Spinal cord (tissue), 9 donors: ENCODE measurements at regions not wholly inside any gene's neighbourhood (a gene's known extent, or its start where the extent isn't known, plus 50 kb on each side); places are given as distances from the start of the nearest gene placed in this dataset.

ENCODE experiments used
- DNase-seq, 6 donors: peaks; one replicate each; pipeline versions ENCODE4 v3.0.0 to v3.0.0-alpha.2; 2013 to 2015; ENCODE audit warnings: low spot score in 6 of 6, low read depth in 4 of 6
- H3K27ac ChIP-seq: one replicate; pipeline ENCODE4 v1.5.1; 2013; ENCODE audit warnings: low read depth, low read length, control low read depth
- H3K27me3 ChIP-seq: one replicate; pipeline ENCODE4 v1.6.1; 2013; ENCODE audit warnings: low read length; ENCODE audit not compliant: control insufficient read depth, insufficient read depth
- H3K36me3 ChIP-seq: one replicate; pipeline ENCODE4 v1.6.1; 2013; ENCODE audit warnings: low read length; ENCODE audit not compliant: control insufficient read depth, insufficient read depth
- H3K4me1 ChIP-seq: one replicate; pipeline ENCODE4 v1.6.1; 2013; ENCODE audit warnings: low read length; ENCODE audit not compliant: control insufficient read depth, insufficient read depth
- H3K4me3 ChIP-seq: one replicate; pipeline ENCODE4 v1.5.1; 2013; ENCODE audit warnings: low read depth, low read length, control low read depth
- H3K9me3 ChIP-seq: one replicate; pipeline ENCODE4 v1.6.1; 2013; ENCODE audit warnings: low read length; ENCODE audit not compliant: control insufficient read depth, insufficient read depth
- WGBS: methylation state at CpG from one replicate; pipeline ENCODE4 v1.1.5; 2013; ENCODE audit warnings: missing lambda C conversion rate; ENCODE audit not compliant: insufficient coverage; 5-methylcytosine and 5-hydroxymethylcytosine counted together
- donor health status: healthy.

DNA sequence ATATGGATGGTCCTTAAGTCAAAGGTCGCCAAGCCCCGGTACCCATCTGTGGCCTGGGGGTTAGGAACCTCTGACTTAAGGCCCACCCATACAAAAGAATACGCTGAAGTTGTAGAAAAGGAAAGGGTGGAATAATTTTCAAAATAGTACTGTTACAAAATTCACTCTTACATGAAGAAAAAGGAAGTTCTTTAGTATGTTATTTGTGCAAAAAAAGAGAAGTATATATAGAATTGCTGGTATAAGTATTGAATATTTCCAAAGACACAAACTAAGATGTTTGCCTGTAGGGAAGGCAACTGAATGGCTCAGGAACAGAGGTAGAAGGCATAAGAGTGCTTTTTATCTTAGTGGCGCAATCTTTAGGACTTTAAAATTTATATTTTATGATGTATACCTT, 78.7 kb downstream of the PRLHR start:
- H3K4me3 ChIP-seq: no peak overlapping the region
- 95% methylated on average over 2 of the region's 4 CpGs for WGBS
- no peaks in the 10 kb centered on the region for H3K27me3 ChIP-seq
- no peaks in the 10 kb centered on the region for H3K4me1 ChIP-seq
- DNase-seq: no peak
- peaks cover 4% of the 10 kb centered on the region for H3K9me3 ChIP-seq
- H3K36me3 ChIP-seq: no peaks in the 10 kb centered on the region
- H3K27ac ChIP-seq: no peak overlapping the region

DNA sequence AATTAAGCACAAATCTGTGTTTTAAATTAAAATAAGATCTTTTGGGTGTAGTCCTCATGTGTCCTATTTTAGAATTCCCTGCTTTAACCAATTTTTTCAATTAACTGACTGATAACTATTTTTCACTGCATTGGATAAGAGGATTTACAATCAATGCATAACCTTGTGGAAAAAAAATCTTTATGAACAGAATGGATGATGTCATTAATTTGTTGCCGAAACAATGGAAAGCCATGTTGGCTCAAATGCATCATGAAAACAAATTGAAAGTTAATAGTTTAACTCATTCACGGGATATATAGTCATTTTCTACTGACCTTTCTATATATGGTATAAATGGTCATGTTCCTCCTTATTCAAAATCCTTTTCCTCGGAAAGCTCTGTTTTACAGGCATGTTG, 82.3 kb downstream of the PRLHR start:
- Histone ChIP-seq H3K27ac (no peak overlapping the region), H3K4me1 (no peaks in the 10 kb centered on the region), H3K9me3 (peaks cover 4% of the 10 kb centered on the region), H3K4me3 (no peak overlapping the region), H3K36me3 (no peaks in the 10 kb centered on the region), H3K27me3 (no peaks in the 10 kb centered on the region)
- no CpG with 5 or more reads among the region's 3 CpGs for WGBS
- no peak for DNase-seq

DNA sequence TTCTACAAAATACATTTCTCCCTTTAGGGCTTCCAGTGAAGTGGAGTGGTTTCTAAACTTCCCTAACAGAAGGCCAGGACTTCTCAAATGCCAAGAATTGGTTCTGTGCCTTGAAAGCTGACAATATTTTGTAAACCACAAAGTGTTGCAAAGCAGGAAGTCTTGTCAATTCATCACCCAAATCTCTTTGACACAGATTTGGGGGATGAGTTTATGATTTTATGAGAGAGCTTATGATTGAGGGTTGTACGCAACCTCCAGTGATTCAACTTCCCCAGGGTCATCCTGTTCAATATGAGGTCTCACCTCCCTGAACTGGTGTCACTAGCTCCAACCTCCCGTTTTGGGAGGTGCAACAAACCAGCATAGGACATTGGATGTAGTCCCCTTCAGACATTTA, 83.7 kb downstream of the PRLHR start:
- WGBS: 100% methylated on average over 1 of the region's 2 CpGs

DNA sequence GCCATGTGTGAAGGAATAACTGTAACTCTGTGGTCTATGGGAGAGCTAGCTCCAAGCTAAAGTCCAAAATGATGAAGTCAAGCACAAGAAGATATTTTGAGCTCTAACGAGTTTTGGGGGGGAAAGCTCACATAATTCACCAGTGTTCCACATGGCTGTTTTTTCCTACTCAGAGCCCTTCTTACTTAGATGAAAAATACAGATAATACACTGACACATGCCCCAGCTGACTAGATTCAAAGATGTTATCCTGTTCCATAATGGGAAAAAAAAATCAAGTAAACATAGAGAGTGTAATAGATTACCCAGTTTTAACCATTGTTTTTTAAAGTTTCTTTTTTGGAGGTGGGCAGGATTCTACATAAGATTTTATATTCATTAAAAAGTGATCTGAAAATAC, 86.6 kb downstream of the PRLHR start:
- H3K27ac ChIP-seq: no peak overlapping the region
- H3K4me1 ChIP-seq: no peaks in the 10 kb centered on the region
- H3K9me3 ChIP-seq: no peaks in the 10 kb centered on the region
- no peak for DNase-seq
- WGBS: no CpG with 5 or more reads among the region's 1 CpG
- no peak overlapping the region for H3K4me3 ChIP-seq
- no peaks in the 10 kb centered on the region for H3K27me3 ChIP-seq
- no peaks in the 10 kb centered on the region for H3K36me3 ChIP-seq

More for the DNA sequence above, 83.7 kb downstream of the PRLHR start:
- Histone ChIP-seq H3K36me3 (no peaks in the 10 kb centered on the region), H3K9me3 (no peaks in the 10 kb centered on the region), H3K4me3 (no peak overlapping the region), H3K27ac (no peak overlapping the region), H3K27me3 (no peaks in the 10 kb centered on the region), H3K4me1 (no peaks in the 10 kb centered on the region)
- no peak for DNase-seq

DNA sequence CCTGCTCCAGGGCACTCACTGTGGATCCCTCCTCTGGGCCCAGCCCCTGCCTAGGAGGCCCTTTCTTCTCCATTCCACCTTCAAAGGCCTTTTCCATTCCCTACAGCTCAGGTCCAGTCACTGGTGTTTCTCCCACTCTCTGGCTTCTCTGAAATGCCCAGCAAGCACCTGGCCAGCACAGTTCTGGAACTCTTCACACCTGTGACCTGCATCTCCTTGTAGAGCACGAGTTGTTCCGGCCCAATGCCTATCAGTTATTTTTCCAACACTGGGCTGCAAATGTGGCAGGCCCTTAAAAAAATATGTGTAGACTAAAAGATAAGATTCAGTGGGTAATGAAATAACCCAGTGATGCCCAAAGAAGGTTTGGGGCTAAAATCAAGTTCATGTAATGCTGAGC, 87.1 kb downstream of the PRLHR start:
- no peaks in the 10 kb centered on the region for H3K9me3 ChIP-seq
- no peak overlapping the region for H3K27ac ChIP-seq
- no peaks in the 10 kb centered on the region for H3K27me3 ChIP-seq
- no peak overlapping the region for H3K4me3 ChIP-seq
- no CpG with 5 or more reads among the region's 2 CpGs for WGBS
- no peaks in the 10 kb centered on the region for H3K4me1 ChIP-seq
- no peak for DNase-seq
- H3K36me3 ChIP-seq: no peaks in the 10 kb centered on the region

DNA sequence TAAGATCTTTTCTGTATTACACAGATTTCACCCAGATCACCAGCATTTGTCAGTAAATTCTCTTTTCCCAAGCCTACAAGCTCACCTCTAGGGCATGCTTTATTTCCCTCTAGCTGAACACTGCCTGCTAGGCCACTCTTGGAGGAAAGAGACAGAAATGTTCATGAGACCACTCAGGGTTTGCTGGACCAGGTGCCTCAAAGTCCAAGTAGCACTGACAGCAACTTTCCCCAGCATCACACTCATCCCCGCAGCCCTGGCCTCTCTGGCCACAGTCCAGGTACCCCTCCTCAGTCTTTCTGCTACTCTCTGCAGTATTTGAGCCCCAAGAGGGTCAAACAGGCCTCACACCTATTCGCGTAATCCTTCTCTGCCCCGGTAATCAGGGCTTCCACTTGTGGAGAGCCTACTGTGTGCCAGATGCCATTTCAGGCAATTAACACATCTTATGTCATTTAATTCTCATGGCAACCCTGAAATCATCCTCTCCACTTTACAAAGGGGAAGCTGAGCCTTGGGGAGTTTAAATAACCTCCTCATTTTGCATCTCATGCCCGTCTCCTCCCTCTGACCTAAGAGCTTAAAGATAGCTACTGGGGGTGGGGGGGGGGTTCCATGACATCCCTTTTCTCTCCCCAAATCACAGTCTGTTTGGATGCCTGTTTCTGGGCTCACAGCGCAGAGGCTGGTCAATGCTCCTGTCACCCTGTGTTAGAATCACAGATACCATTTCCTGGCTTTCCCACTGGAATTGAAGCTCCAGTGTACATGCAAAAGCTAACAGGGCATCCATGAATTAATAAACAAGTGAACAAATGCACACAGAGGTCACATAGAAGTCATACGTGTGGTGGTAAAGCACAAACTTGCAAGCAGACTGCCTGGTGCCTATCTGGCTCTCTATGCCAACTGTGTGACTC, 88.5 kb downstream of the PRLHR start:
- DNase-seq: no peak
- Histone ChIP-seq H3K27ac (no peak overlapping the region), H3K36me3 (no peaks in the 10 kb centered on the region), H3K4me1 (no peaks in the 10 kb centered on the region), H3K9me3 (no peaks in the 10 kb centered on the region), H3K27me3 (no peaks in the 10 kb centered on the region), H3K4me3 (no peak overlapping the region)
- 84% methylated on average over 5 of the region's 7 CpGs for WGBS

DNA sequence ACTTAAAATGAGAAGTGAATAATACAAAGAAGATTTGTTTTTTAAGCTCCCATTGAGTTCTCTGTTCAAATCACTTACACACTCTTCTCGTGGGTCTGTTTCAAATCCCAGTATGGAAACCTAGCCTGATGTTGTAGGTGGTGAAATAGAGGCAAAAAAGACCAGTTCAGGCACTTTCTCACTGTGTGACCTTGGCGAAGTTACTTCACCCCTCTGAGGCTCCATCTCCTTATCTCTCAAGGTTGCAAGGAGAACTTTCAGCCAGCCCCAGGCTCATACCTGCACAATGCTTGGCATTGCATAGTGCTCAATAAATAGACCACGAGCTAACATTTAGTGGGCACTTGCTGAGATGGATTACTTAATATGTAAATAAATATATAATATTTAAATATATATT, 90.1 kb downstream of the PRLHR start:
- H3K9me3 ChIP-seq: no peaks in the 10 kb centered on the region
- no peak for DNase-seq

DNA sequence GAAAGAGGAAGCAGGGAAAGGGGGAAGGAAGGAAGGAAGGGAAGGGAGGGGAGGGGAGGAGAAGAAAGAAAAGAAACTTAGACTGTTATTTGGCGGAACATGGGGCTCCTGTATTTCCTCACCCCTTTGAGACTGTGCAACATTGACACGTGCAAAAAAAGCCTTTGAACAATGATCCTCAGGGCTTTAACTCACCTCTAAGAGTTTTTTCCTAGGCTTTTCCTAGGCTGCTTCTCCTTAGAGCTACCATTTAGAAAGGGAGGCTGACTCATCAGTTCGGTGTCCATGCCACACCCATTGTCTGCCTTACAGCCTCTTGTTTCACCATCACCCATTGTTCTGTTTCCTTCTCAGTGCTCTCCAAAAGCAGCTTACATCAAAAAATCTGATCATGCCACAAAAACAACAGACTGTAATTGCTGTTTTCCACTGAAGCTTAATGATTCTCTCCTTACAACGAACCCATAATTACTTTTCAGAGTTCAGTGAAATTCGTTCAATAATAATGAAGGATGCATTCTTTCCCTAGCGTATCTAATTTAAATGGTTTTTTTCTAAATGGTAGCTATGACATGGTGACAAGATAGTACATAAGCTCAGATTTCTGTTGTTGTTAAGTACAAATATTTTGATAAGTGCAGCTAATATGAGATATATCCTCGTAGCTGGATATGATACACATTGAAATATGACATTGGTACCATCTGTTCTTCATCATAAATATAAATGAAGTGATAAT, 90.8 kb downstream of the PRLHR start:
- H3K4me1 ChIP-seq: no peaks in the 10 kb centered on the region
- no peaks in the 10 kb centered on the region for H3K36me3 ChIP-seq
- no peaks in the 10 kb centered on the region for H3K27me3 ChIP-seq
- no peak overlapping the region for H3K27ac ChIP-seq
- WGBS: 46% methylated on average over 3 of the region's 7 CpGs
- DNase-seq: peak in 2 of 6 donors; percentile 36 to 47
- H3K9me3 ChIP-seq: no peaks in the 10 kb centered on the region
- no peak overlapping the region for H3K4me3 ChIP-seq

More for the DNA sequence above, 90.1 kb downstream of the PRLHR start:
- Histone ChIP-seq H3K36me3 (no peaks in the 10 kb centered on the region), H3K4me3 (no peak overlapping the region), H3K4me1 (no peaks in the 10 kb centered on the region), H3K27ac (no peak overlapping the region), H3K27me3 (no peaks in the 10 kb centered on the region)
- no CpG with 5 or more reads among the region's 3 CpGs for WGBS

DNA sequence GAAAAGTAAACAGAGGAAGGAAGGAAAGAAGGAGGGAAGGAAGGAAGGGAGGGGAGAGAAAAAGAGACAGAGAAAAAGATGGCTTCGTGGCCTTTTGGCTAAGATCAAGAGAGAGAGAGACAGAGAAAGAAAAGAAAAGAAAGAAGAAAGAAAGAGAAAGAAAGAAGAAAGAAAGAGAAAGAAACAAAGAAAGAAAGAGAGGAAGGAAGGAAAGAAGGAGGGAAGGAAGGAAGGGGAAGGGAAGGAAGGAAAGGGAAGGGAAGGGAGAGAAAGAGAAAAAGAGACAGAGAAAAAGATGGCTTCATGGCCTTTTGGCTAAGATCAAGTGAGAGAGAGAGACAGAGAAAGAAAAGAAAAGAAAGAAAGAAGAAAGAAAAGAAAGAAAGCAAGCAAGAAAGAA, 91.4 kb downstream of the PRLHR start:
- Histone ChIP-seq H3K36me3 (no peaks in the 10 kb centered on the region), H3K4me1 (no peaks in the 10 kb centered on the region), H3K27me3 (peaks cover 2% of the 10 kb centered on the region), H3K4me3 (no peak overlapping the region), H3K27ac (no peak overlapping the region), H3K9me3 (no peaks in the 10 kb centered on the region)
- no peak for DNase-seq
- WGBS: 75% methylated on average over 1 of the region's 1 CpG

DNA sequence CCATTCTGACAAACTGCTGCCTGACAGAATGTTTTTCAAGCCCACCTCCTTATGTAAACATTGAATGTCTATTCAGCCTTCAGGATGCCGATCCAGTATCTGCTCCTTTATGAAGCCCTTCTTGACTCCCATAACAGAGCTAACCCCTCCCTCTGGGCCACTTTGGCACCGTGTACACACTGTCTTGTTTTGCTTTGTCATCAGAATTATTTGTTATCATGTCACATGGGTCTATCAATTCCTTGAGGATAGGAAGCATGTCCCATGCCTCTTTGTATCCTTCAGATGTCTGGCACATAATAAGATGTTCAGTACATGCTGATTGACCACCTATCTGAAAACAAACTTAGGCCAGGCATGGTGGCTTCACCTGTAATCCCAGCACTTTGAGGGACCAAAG, 92.3 kb downstream of the PRLHR start:
- H3K27me3 ChIP-seq: peaks cover 2% of the 10 kb centered on the region
- no peaks in the 10 kb centered on the region for H3K4me1 ChIP-seq
- no peak for DNase-seq
- no peak overlapping the region for H3K4me3 ChIP-seq
- H3K9me3 ChIP-seq: no peaks in the 10 kb centered on the region
- WGBS: 81% methylated on average over 2 of the region's 2 CpGs
- H3K27ac ChIP-seq: no peak overlapping the region
- H3K36me3 ChIP-seq: no peaks in the 10 kb centered on the region
